ENCODE measurements at regions not wholly inside any gene's neighbourhood (a gene's known extent, or its start where the extent isn't known, plus 50 kb on each side); places are given as distances from the start of the nearest gene placed in this dataset.
A peak's percentile ranks its signal among the peaks of the same experiment; 100 is the strongest.

DNA sequence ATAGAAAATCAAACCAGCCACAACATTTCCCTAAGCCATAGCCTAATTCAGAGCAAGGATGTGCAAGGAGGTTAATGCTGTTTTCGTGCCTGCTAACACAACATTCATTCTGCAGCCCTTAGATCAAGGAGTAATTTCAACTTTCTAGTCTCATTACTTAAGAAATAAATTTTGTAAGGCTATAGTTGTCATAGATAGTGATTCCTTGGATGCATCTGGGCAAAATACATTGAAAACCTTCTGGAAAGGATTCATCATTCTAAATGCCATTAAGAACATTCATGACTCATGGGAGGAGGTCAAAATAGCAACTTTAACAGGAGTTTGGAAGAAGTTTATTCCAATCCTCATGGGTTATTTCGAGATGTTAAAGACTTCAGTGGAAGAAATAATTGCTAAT is 283.2 kb downstream of the RPAP3 start:
- no peak overlapping the region for H3K4me3 ChIP-seq (ENCODE audit: low read depth, low read length)
- TF ChIP-seq, protein P1, sequence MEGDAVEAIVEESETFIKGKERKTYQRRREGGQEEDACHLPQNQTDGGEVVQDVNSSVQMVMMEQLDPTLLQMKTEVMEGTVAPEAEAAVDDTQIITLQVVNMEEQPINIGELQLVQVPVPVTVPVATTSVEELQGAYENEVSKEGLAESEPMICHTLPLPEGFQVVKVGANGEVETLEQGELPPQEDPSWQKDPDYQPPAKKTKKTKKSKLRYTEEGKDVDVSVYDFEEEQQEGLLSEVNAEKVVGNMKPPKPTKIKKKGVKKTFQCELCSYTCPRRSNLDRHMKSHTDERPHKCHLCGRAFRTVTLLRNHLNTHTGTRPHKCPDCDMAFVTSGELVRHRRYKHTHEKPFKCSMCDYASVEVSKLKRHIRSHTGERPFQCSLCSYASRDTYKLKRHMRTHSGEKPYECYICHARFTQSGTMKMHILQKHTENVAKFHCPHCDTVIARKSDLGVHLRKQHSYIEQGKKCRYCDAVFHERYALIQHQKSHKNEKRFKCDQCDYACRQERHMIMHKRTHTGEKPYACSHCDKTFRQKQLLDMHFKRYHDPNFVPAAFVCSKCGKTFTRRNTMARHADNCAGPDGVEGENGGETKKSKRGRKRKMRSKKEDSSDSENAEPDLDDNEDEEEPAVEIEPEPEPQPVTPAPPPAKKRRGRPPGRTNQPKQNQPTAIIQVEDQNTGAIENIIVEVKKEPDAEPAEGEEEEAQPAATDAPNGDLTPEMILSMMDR (IDR thresholded peaks at IDR 0.05; ENCODE audit: insufficient read depth, low read depth, low read length), result no peak
- no peak for DNase-seq (ENCODE audit: low read depth)

DNA sequence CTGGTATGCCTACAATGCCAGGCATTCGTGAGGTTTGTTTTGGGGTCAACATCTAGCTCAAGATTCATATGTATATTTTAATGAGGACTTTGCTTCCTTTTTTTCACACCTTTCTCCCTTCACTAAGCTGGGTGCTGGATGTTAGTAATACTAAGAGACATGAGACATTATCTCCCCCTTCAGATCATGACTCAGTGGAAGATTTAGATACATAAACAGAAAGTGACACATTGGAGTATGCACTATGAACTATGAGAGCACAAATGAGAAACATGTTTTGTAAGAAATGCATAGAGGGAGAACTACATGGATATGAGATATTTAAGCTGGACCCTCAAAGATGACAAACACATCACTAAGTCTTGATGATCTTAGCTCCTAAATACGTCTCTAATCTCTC is 286.3 kb downstream of the RPAP3 start:
- DNase-seq (ENCODE audit: low read depth), result peak; percentile 20
- TF ChIP-seq, protein P1 (IDR thresholded peaks at IDR 0.05; ENCODE audit: insufficient read depth, low read depth, low read length), result no peak

DNA sequence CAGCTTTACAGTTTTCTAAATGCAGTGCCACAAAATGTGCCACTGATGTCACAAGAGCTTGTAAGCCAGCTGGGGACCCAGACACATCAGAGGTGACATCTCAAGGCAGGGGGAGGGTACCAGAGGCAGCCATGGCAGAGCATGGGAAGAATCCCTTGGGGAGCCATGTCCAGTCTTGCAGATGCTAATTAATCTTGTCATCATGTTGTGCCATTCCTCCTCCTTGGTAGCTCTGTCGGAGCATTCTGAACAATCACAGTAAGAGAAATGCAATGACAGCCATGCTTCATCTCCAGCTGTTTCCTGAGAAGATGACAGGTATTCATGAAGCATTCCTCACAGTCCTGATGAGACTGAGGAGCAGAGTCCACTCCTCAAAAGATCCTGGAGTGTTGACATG is 287.9 kb downstream of the RPAP3 start:
- no peak for DNase-seq (ENCODE audit: low read depth)
- H3K4me3 ChIP-seq (ENCODE audit: low read depth, low read length), result no peak overlapping the region
- TF ChIP-seq, protein P1 (IDR thresholded peaks at IDR 0.05; ENCODE audit: insufficient read depth, low read depth, low read length), result no peak

More for the DNA sequence above, 286.3 kb downstream of the RPAP3 start:
- H3K4me3 ChIP-seq (ENCODE audit: low read depth, low read length), result no peak overlapping the region

DNA sequence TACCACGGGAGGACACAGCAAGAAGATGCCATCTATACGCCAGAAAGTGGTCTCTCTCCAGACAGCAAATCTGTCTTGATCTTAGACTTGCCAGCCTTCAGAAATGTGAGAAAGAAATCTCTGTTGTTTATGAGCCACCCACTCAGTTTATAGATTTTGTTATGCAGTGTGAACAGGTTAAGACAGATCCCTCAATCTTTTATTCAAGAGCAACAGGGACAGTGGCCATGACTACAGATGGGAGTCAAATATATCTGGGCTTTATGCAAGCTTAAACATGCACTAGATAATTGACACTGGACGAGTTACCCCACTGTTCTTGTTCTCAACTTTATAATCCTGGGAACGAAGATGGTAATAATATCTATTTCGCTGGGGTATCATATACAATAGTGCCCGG is 288.7 kb downstream of the RPAP3 start:
- no peak for DNase-seq (ENCODE audit: low read depth)
- TF ChIP-seq, protein P1 (IDR thresholded peaks at IDR 0.05; ENCODE audit: insufficient read depth, low read depth, low read length), result no peak
- H3K4me3 ChIP-seq (ENCODE audit: low read depth, low read length), result no peak overlapping the region

DNA sequence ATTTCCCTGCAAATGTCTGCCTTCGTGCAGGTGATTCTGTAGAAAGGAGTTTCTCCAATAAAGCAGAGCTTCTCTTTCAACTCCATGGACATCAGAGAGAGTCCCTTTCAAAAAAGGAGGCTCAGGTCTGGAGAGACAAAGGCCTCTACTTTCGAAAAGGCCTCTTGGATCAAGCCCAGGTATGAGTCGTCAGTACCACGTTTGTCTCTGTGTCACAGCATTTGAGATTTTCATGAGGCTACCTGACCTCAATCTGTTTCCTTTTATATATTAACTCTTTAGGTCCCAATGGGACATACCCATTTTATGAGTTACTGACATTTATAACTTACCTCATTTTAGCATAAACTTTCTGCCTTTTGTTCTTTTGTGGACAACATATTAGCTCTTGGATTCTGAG is 290.8 kb downstream of the RPAP3 start:
- TF ChIP-seq, protein P1 (IDR thresholded peaks at IDR 0.05; ENCODE audit: insufficient read depth, low read depth, low read length), result no peak
- no peak for DNase-seq (ENCODE audit: low read depth)
- H3K4me3 ChIP-seq (ENCODE audit: low read depth, low read length), result no peak overlapping the region

DNA sequence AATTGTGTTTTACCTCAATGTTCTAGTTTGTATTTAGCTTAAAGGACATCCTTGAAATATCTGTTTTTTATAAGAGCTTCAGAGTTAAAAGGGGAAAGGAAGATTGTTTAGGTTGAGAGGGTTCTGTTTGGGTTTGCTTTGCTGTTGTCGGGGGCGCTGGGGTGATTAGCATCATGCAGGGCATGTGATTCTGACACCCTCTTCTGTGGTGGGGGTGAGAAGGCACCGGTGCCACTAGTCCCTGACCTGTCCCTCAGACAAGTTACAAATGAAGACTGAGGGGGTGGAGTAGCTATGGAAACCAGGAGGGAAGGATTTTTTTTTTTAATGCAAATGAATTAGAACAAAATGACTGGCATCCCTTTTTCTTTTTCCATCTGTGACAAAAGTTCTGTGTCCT is 291.3 kb downstream of the RPAP3 start:
- no peak overlapping the region for H3K4me3 ChIP-seq (ENCODE audit: low read depth, low read length)
- no peak for DNase-seq (ENCODE audit: low read depth)
- TF ChIP-seq, protein P1 (IDR thresholded peaks at IDR 0.05; ENCODE audit: insufficient read depth, low read depth, low read length), result no peak

DNA sequence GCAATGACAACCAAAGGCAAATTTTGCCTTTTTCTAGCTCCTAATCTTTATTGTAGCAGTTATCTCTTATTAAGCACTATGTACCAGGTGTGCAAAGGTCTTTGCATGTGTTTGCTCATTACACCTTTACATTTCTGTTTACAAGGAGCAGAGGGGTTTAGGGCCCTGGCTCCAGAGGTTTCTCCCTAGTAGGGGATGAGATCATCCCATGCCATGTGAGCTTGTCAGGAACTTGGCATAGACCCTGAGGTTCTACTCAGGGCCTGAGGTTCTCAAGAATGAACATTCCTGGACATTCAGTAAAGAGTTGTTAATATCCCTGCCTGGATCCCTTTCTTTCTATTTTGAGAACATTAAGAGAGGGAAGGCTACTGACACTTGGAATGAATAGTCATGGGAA is 292.0 kb downstream of the RPAP3 start:
- DNase-seq (ENCODE audit: low read depth), result no peak
- H3K4me3 ChIP-seq (ENCODE audit: low read depth, low read length), result no peak overlapping the region
- TF ChIP-seq, protein P1 (IDR thresholded peaks at IDR 0.05; ENCODE audit: insufficient read depth, low read depth, low read length), result no peak

All from fibroblast of villous mesenchyme (primary cell).